Parathyroid adenoma (tissue), 2 donors: ENCODE measurements at regions not wholly inside any gene's neighbourhood (a gene's known extent, or its start where the extent isn't known, plus 50 kb on each side); places are given as distances from the start of the nearest gene placed in this dataset.

ENCODE experiments used
- H2AFZ ChIP-seq: fragments of 300-600 bp; sonication (generic); one replicate; pipeline ENCODE4 v1.7.0; 2017; ENCODE audit warnings: antibody characterized with exemption, mild to moderate bottlenecking
- H3K27ac ChIP-seq: fragments of 300-600 bp; sonication (generic); one replicate; pipeline ENCODE4 v1.7.0; 2017
- H3K27me3 ChIP-seq: fragments of 300-600 bp; sonication (generic); one replicate; pipeline ENCODE4 v1.7.0; 2017; ENCODE audit warnings: low read length; ENCODE audit not compliant: control insufficient read depth, insufficient read depth
- H3K36me3 ChIP-seq: fragments of 300-600 bp; sonication (generic); one replicate; pipeline ENCODE4 v1.7.0; 2017; ENCODE audit warnings: low read length; ENCODE audit not compliant: control insufficient read depth, insufficient read depth
- H3K4me1 ChIP-seq: fragments of 300-600 bp; sonication (generic); one replicate; pipeline ENCODE4 v1.7.0; 2017; ENCODE audit warnings: control low read depth
- H3K4me2 ChIP-seq: fragments of 300-600 bp; sonication (generic); one replicate; pipeline ENCODE4 v1.7.0; 2017; ENCODE audit warnings: low read length
- H3K4me3 ChIP-seq: fragments of 300-600 bp; sonication (generic); one replicate; pipeline ENCODE4 v1.7.0; 2017; ENCODE audit warnings: low read depth, low read length
- H3K79me2 ChIP-seq: fragments of 300-600 bp; sonication (generic); one replicate; pipeline ENCODE4 v1.7.0; 2017; ENCODE audit warnings: control low read depth
- H3K9ac ChIP-seq: fragments of 300-600 bp; sonication (generic); one replicate; pipeline ENCODE4 v1.7.0; 2017; ENCODE audit warnings: mild to moderate bottlenecking
- H3K9me3 ChIP-seq: fragments of 300-600 bp; sonication (generic); one replicate; pipeline ENCODE4 v1.7.0; 2017; ENCODE audit warnings: low read length; ENCODE audit not compliant: control insufficient read depth
- TF ChIP-seq, protein P1 (sequence below): fragments of 300-600 bp; sonication (generic); IDR thresholded peaks from one replicate; pipeline ENCODE4 v1.7.0; 2017; ENCODE audit warnings: antibody characterized with exemption, mild to moderate bottlenecking
- donor health status: primary hyperparathyroidism.

DNA sequence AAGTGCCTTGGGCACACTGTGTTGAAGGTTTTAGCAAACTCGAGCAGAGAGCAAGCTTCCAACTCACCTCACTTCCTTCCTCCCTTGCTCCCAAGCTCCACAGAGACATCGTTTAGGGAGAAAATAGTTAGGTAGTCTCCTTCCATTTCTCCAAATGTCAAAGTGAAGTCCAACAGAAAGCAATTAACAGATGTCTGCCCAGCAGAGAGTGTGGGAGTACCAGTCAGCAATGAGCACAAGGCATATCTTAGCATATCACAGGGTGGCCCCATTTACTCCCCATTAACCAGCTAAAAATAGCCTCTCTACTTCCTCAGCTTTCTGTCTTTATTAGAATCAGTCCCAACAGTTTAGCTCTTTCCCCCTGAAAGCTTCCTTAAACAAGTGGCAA is 334.2 kb upstream of the CAMK1G start:
- H2AFZ ChIP-seq, result no peak overlapping the region
- no peaks in the 10 kb centered on the region for H3K4me1 ChIP-seq
- H3K4me2 ChIP-seq, result no peak overlapping the region
- no peak overlapping the region for H3K27ac ChIP-seq
- H3K4me3 ChIP-seq, result no peak overlapping the region
- H3K9me3 ChIP-seq, result no peaks in the 10 kb centered on the region
- H3K36me3 ChIP-seq, result no peaks in the 10 kb centered on the region
- no peak overlapping the region for H3K9ac ChIP-seq
- H3K79me2 ChIP-seq, result no peaks in the 10 kb centered on the region
- TF ChIP-seq, protein P1, sequence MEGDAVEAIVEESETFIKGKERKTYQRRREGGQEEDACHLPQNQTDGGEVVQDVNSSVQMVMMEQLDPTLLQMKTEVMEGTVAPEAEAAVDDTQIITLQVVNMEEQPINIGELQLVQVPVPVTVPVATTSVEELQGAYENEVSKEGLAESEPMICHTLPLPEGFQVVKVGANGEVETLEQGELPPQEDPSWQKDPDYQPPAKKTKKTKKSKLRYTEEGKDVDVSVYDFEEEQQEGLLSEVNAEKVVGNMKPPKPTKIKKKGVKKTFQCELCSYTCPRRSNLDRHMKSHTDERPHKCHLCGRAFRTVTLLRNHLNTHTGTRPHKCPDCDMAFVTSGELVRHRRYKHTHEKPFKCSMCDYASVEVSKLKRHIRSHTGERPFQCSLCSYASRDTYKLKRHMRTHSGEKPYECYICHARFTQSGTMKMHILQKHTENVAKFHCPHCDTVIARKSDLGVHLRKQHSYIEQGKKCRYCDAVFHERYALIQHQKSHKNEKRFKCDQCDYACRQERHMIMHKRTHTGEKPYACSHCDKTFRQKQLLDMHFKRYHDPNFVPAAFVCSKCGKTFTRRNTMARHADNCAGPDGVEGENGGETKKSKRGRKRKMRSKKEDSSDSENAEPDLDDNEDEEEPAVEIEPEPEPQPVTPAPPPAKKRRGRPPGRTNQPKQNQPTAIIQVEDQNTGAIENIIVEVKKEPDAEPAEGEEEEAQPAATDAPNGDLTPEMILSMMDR, result no peak
- no peaks in the 10 kb centered on the region for H3K27me3 ChIP-seq

- H3K79me2 ChIP-seq, result no peaks in the 10 kb centered on the region
- no peaks in the 10 kb centered on the region for H3K36me3 ChIP-seq
- no peaks in the 10 kb centered on the region for H3K4me1 ChIP-seq
- H3K4me3 ChIP-seq, result no peak overlapping the region
- H3K9ac ChIP-seq, result no peak overlapping the region
- TF ChIP-seq, protein P1, result no peak
- H3K27me3 ChIP-seq, result no peaks in the 10 kb centered on the region
- H3K27ac ChIP-seq, result no peak overlapping the region
- H3K9me3 ChIP-seq, result no peaks in the 10 kb centered on the region
- H2AFZ ChIP-seq, result no peak overlapping the region
- H3K4me2 ChIP-seq, result no peak overlapping the region
These were observed 333.6 kb upstream of the CAMK1G start for GRCh38 chr1:209249785-209250440.

DNA sequence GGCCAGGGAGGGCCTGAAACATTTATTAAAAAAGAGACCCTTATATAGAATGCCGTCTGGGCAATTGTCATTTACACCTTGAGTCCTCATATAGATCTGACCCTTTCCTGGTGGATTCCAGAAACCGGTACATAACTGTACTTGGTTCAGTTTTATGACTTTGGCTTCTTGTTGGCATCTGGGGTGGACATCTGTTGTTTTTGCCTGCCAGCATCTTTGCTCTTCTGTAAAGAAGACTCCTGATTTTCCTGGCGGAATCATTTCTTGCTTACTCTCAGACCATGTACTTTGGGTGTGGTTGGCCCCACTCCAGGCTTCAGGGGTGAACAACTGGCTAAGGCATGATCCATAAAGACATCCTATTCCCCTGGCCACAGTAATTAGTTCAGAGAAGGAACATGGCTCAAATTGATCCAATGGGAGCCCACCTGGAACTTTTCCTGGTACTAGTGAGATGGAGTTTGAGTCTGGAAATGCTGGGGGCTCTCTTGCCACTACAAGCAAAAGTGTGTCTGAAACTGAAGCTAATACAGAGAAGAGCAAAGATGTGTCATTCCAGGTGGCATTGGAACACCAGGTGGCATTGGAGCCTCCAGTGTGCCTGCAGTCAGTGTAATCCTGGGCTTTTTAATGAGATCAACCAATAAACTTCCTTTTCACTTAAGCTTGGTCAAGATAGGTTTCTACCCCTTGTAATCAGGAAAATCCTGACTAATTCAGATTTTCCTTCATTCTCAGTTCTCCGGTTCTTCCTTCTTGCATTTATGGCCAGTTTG is 332.5 kb upstream of the CAMK1G start:
- no peaks in the 10 kb centered on the region for H3K79me2 ChIP-seq
- no peak overlapping the region for H3K27ac ChIP-seq

GRCh38 chr1:209256766-209257350 is 326.7 kb upstream of the CAMK1G start:
- no peak overlapping the region for H3K27ac ChIP-seq
- H3K9me3 ChIP-seq, result no peaks in the 10 kb centered on the region
- H3K4me3 ChIP-seq, result no peak overlapping the region
- H3K4me1 ChIP-seq, result no peaks in the 10 kb centered on the region
- H2AFZ ChIP-seq, result no peak overlapping the region
- no peaks in the 10 kb centered on the region for H3K27me3 ChIP-seq
- no peak overlapping the region for H3K4me2 ChIP-seq
- no peak overlapping the region for H3K9ac ChIP-seq
- H3K79me2 ChIP-seq, result no peaks in the 10 kb centered on the region
- TF ChIP-seq, protein P1, result no peak
- no peaks in the 10 kb centered on the region for H3K36me3 ChIP-seq

More for the DNA sequence above, 332.5 kb upstream of the CAMK1G start:
- Histone ChIP-seq H3K4me2 (no peak overlapping the region), H3K9me3 (no peaks in the 10 kb centered on the region), H3K4me3 (no peak overlapping the region), H3K27me3 (no peaks in the 10 kb centered on the region), H3K36me3 (no peaks in the 10 kb centered on the region), H3K9ac (no peak overlapping the region), H2AFZ (no peak overlapping the region), H3K4me1 (no peaks in the 10 kb centered on the region)
- TF ChIP-seq, protein P1, result no peak
